Kidney (tissue), 13 donors: ENCODE measurements at regions not wholly inside any gene's neighbourhood (a gene's known extent, or its start where the extent isn't known, plus 50 kb on each side); places are given as distances from the start of the nearest gene placed in this dataset.

Source experiments
- DNase-seq, 5 donors: peaks; one replicate each; pipeline ENCODE4 v3.0.0-alpha.2; 2013 to 2020
- FAIRE-seq: peaks from 2 replicates; lab custom pipeline; 2012; peaks lifted over from hg19 to GRCh38; lab: Jason Lieb, UNC
- H3K27ac ChIP-seq, 2 donors: one replicate each; pipeline ENCODE4 v1.7.0; 2013; ENCODE audit warnings: low read depth in 2 of 2, low read length in 2 of 2, inconsistent platforms in 1 of 2
- H3K27me3 ChIP-seq: one replicate; pipeline ENCODE4 v1.7.1; 2013; ENCODE audit warnings: low read length, inconsistent platforms; ENCODE audit not compliant: control insufficient read depth, insufficient read depth
- H3K36me3 ChIP-seq, 3 donors: one replicate each; pipeline versions ENCODE4 v1.7.0 to v1.7.1; 2013; ENCODE audit warnings: low read length in 3 of 3, control low read depth in 1 of 3, inconsistent platforms in 1 of 3; ENCODE audit not compliant: insufficient read depth in 3 of 3, control insufficient read depth in 2 of 3
- H3K4me1 ChIP-seq, 3 donors: one replicate each; pipeline versions ENCODE4 v1.7.0 to v1.7.1; 2013; ENCODE audit warnings: low read length in 3 of 3, inconsistent platforms in 1 of 3, low read depth in 1 of 3; ENCODE audit not compliant: control insufficient read depth in 2 of 3, insufficient read depth in 2 of 3
- H3K4me3 ChIP-seq, 3 donors: one replicate each; pipeline versions ENCODE4 v1.7.0 to v1.8.1; 2013; ENCODE audit warnings: low read length in 3 of 3, control low read depth in 1 of 3, inconsistent platforms in 1 of 3
- H3K9ac ChIP-seq, 3 donors: one replicate each; pipeline versions ENCODE4 v1.7.0 to v1.7.1; 2013; ENCODE audit warnings: low read length in 3 of 3, control low read depth in 1 of 3, inconsistent platforms in 1 of 3
- H3K9me3 ChIP-seq, 3 donors: one replicate each; pipeline versions ENCODE4 v1.7.0 to v1.7.1; 2013; ENCODE audit warnings: low read length in 3 of 3, control low read depth in 1 of 3, inconsistent platforms in 1 of 3; ENCODE audit not compliant: control insufficient read depth in 2 of 3, insufficient read depth in 1 of 3
- CTCF ChIP-seq: IDR thresholded peaks from 3 replicates; pipeline ENCODE4 v1.5.1; 2012; ENCODE audit warnings: mild to moderate bottlenecking, moderate library complexity, borderline replicate concordance; ENCODE audit not compliant: insufficient read depth; ENCODE audit errors: extremely low read depth
- intact Hi-C: fragments of 100-400 bp; cut with DNase I; formaldehyde crosslinking; loops from one replicate; pipeline ENCODE4 v1.11.1; 2022
- donor health status: control.
- donor health status: control.
- donor health status: control.
- donor health status: control.
- donor health status: control.
- donor health status: DM: yes; HTN: yes; CAD: no.
- donor health status: Normal renal cell carcinoma (clear cell type).

- intact Hi-C loops = no loop called here
- no peak overlapping the region for H3K9ac ChIP-seq
- FAIRE-seq (no peak), DNase-seq (peak in 4 of 5 donors; percentile 37 to 66 (median 54))
- no peak overlapping the region for H3K27ac ChIP-seq
- H3K27me3 ChIP-seq = no peaks in the 10 kb centered on the region
- no peaks in the 10 kb centered on the region for H3K4me1 ChIP-seq
- no peak for TF ChIP-seq CTCF
- H3K4me3 ChIP-seq = no peak overlapping the region
- H3K9me3 ChIP-seq = no peaks in the 10 kb centered on the region
- H3K36me3 ChIP-seq = no peaks in the 10 kb centered on the region
These were observed 87.9 kb upstream of the MAMDC2 start for GRCh38 chr9:69955536-69956355.

GRCh38 chr9:69961843-69962242, 81.8 kb upstream of the MAMDC2 start:
- no peak overlapping the region for H3K4me3 ChIP-seq
- intact Hi-C loops = no loop called here
- no peaks in the 10 kb centered on the region for H3K27me3 ChIP-seq
- H3K27ac ChIP-seq = no peak overlapping the region
- no peaks in the 10 kb centered on the region for H3K9me3 ChIP-seq
- H3K4me1 ChIP-seq = no peaks in the 10 kb centered on the region
- no peak for TF ChIP-seq CTCF
- FAIRE-seq (no peak), DNase-seq (no peak)
- no peak overlapping the region for H3K9ac ChIP-seq
- no peaks in the 10 kb centered on the region for H3K36me3 ChIP-seq

- Histone ChIP-seq H3K36me3 (no peaks in the 10 kb centered on the region), H3K27me3 (no peaks in the 10 kb centered on the region), H3K27ac (no peak overlapping the region), H3K9ac (no peak overlapping the region), H3K4me1 (no peaks in the 10 kb centered on the region), H3K9me3 (no peaks in the 10 kb centered on the region), H3K4me3 (no peak overlapping the region)
- no peak for DNase-seq
- no peak for TF ChIP-seq CTCF
- intact Hi-C loops = no loop called here
- no peak for FAIRE-seq
These were observed 79.8 kb upstream of the MAMDC2 start for GRCh38 chr9:69963803-69964202.
